H9 (cell line): ENCODE measurements at regions not wholly inside any gene's neighbourhood (a gene's known extent, or its start where the extent isn't known, plus 50 kb on each side); places are given as distances from the start of the nearest gene placed in this dataset.

Experiments
- DNase-seq: peaks from one replicate; pipeline ENCODE4 v3.0.0-alpha.2; 2017
- H2AFZ ChIP-seq: one replicate; pipeline ENCODE4 v1.6.1; 2013; ENCODE audit warnings: mild to moderate bottlenecking, low read length, control low read depth, moderate library complexity
- H2AK5ac ChIP-seq: 2 replicates; pipeline ENCODE4 v1.6.1; 2013; ENCODE audit warnings: low read length, control low read depth, mixed read lengths; ENCODE audit not compliant: insufficient read length
- H2BK120ac ChIP-seq: one replicate; pipeline ENCODE4 v1.6.1; 2013; ENCODE audit warnings: low read depth, mild to moderate bottlenecking, low read length, control low read depth, inconsistent platforms; ENCODE audit not compliant: poor library complexity, severe bottlenecking
- H2BK12ac ChIP-seq: 2 replicates; pipeline ENCODE4 v1.6.1; 2013; ENCODE audit warnings: low read length, control low read depth, mixed read lengths, low read depth; ENCODE audit not compliant: insufficient read length
- H2BK15ac ChIP-seq: 2 replicates; pipeline ENCODE4 v1.6.1; 2013; ENCODE audit warnings: low read depth, low read length, control low read depth
- H2BK20ac ChIP-seq: one replicate; pipeline ENCODE4 v1.6.1; 2013; ENCODE audit warnings: low read depth, mild to moderate bottlenecking, low read length, control low read depth, inconsistent platforms; ENCODE audit not compliant: poor library complexity, severe bottlenecking
- H2BK5ac ChIP-seq: 2 replicates; pipeline ENCODE4 v1.6.1; 2013; ENCODE audit warnings: low read length, control low read depth, mixed read lengths; ENCODE audit not compliant: insufficient read length
- H3K14ac ChIP-seq: 2 replicates; pipeline ENCODE4 v1.6.1; 2013; ENCODE audit warnings: low read length, control low read depth; ENCODE audit not compliant: insufficient read depth
- H3K18ac ChIP-seq: 2 replicates; pipeline ENCODE4 v1.6.1; 2013; ENCODE audit warnings: low read depth, mild to moderate bottlenecking, mixed read lengths, low read length, control low read depth; ENCODE audit not compliant: insufficient read length
- H3K23ac ChIP-seq: 2 replicates; pipeline ENCODE4 v1.6.1; 2013; ENCODE audit warnings: low read length, control low read depth, mixed read lengths, low read depth; ENCODE audit not compliant: insufficient read length
- H3K23me2 ChIP-seq: 2 replicates; pipeline ENCODE4 v1.6.1; 2013; ENCODE audit warnings: low read depth, mild to moderate bottlenecking, mixed read lengths, low read length, control low read depth; ENCODE audit not compliant: insufficient read length, poor library complexity, severe bottlenecking
- H3K27ac ChIP-seq: 2 replicates; pipeline ENCODE4 v1.5.1; 2013; ENCODE audit warnings: low read length, control low read depth, mixed read lengths, low read depth; ENCODE audit not compliant: insufficient read length
- H3K27me3 ChIP-seq: 2 replicates; pipeline ENCODE4 v1.6.1; 2013; ENCODE audit warnings: low read length, control low read depth, inconsistent platforms; ENCODE audit not compliant: insufficient read depth
- H3K4ac ChIP-seq: 2 replicates; pipeline ENCODE4 v1.6.1; 2013; ENCODE audit warnings: low read depth, mild to moderate bottlenecking, control low read depth, inconsistent platforms, low read length, moderate library complexity
- H3K4me1 ChIP-seq: 2 replicates; pipeline ENCODE4 v1.6.1; 2013; ENCODE audit warnings: low read length, control low read depth, inconsistent platforms; ENCODE audit not compliant: insufficient read depth
- H3K4me2 ChIP-seq: 2 replicates; pipeline ENCODE4 v1.6.1; 2013; ENCODE audit warnings: low read length, control low read depth, mixed read lengths; ENCODE audit not compliant: insufficient read length, insufficient read depth
- H3K56ac ChIP-seq: 2 replicates; pipeline ENCODE4 v1.6.1; 2013; ENCODE audit warnings: low read depth, mild to moderate bottlenecking, mixed read lengths, low read length, control low read depth; ENCODE audit not compliant: insufficient read length
- H3K79me1 ChIP-seq: 2 replicates; pipeline ENCODE4 v1.6.1; 2013; ENCODE audit warnings: low read depth, mild to moderate bottlenecking, moderate library complexity, low read length, control low read depth, inconsistent platforms; ENCODE audit not compliant: insufficient read depth, poor library complexity, severe bottlenecking
- H3K79me2 ChIP-seq: 2 replicates; pipeline ENCODE4 v1.6.1; 2013; ENCODE audit warnings: low read length, control low read depth, inconsistent platforms; ENCODE audit not compliant: insufficient read depth
- H3K9ac ChIP-seq: 2 replicates; pipeline ENCODE4 v1.6.1; 2013; ENCODE audit warnings: low read length, control low read depth, mixed read lengths; ENCODE audit not compliant: insufficient read length; ENCODE audit errors: extremely low read depth
- H3K9me3 ChIP-seq: one replicate; pipeline ENCODE4 v1.6.1; 2013; ENCODE audit warnings: low read depth, low read length, inconsistent platforms; ENCODE audit not compliant: control insufficient read depth
- H3T11ph ChIP-seq: one replicate; pipeline ENCODE4 v1.6.1; 2013; ENCODE audit warnings: mild to moderate bottlenecking, low read length, control low read depth, inconsistent platforms
- H4K20me1 ChIP-seq: one replicate; pipeline ENCODE4 v1.6.1; 2013; ENCODE audit not compliant: control insufficient read depth, insufficient read length, insufficient read depth
- H4K5ac ChIP-seq: 2 replicates; pipeline ENCODE4 v1.6.1; 2013; ENCODE audit warnings: low read depth, mild to moderate bottlenecking, mixed read lengths, low read length, control low read depth; ENCODE audit not compliant: insufficient read length
- H4K8ac ChIP-seq: replicated peaks from 2 replicates; pipeline ENCODE4 v1.6.1; 2013; ENCODE audit warnings: low read length, control low read depth, mixed read lengths, low read depth; ENCODE audit not compliant: insufficient read length
- H4K91ac ChIP-seq: 2 replicates; pipeline ENCODE4 v1.6.1; 2013; ENCODE audit warnings: low read depth, mild to moderate bottlenecking, moderate library complexity, mixed read lengths, low read length, control low read depth; ENCODE audit not compliant: insufficient read length
- H3K27ac Mint-ChIP-seq, 3 experiments: 2 replicates in 2 of 3; 3 replicates in 1 of 3; pipeline ENCODE4 v1.8.0; 2020 to 2021; ENCODE audit warnings: mixed read lengths in 3 of 3, mild to moderate bottlenecking in 1 of 3, moderate library complexity in 1 of 3
- H3K27me3 Mint-ChIP-seq: 2 replicates; pipeline ENCODE4 v1.8.0; 2021; ENCODE audit warnings: low read depth, mild to moderate bottlenecking, moderate library complexity, mixed read lengths
- H3K36me3 Mint-ChIP-seq, 3 experiments: 2 replicates in 2 of 3; 3 replicates in 1 of 3; pipeline ENCODE4 v1.8.0; 2020 to 2021; ENCODE audit warnings: low read depth in 3 of 3, mixed read lengths in 3 of 3; ENCODE audit not compliant: insufficient read depth in 1 of 3
- H3K4me1 Mint-ChIP-seq, 2 experiments: 2 replicates each; pipeline ENCODE4 v1.8.0; 2020; ENCODE audit warnings: mixed read lengths in 2 of 2
- H3K4me3 Mint-ChIP-seq, 2 experiments: 2 replicates in 1 of 2; 3 replicates in 1 of 2; pipeline ENCODE4 v1.8.0; 2020 to 2021; ENCODE audit warnings: mild to moderate bottlenecking in 2 of 2, mixed read lengths in 2 of 2, moderate library complexity in 1 of 2
- H3K9me3 Mint-ChIP-seq, 2 experiments: 2 replicates in 1 of 2; 3 replicates in 1 of 2; pipeline ENCODE4 v1.8.0; 2020; ENCODE audit warnings: mild to moderate bottlenecking in 2 of 2, mixed read lengths in 2 of 2, moderate library complexity in 1 of 2
- WGBS: extraction: QIAGEN DNeasy Blood & Tissue Kit; methylation state at CpG from one replicate; pipeline ENCODE4 v1.1.7; 2013; ENCODE audit warnings: missing lambda C conversion rate, low lambda C conversion rate, mixed read lengths; ENCODE audit not compliant: insufficient read length; ENCODE audit errors: extremely low coverage; 5-methylcytosine and 5-hydroxymethylcytosine counted together
- TF ChIP-seq, protein P1 (sequence below): fragments of 200-600 bp; sonication (generic); conservative IDR thresholded peaks from 3 replicates; pipeline ENCODE4 v1.8.0; 2021; ENCODE audit warnings: antibody characterized with exemption, mild to moderate bottlenecking

DNA sequence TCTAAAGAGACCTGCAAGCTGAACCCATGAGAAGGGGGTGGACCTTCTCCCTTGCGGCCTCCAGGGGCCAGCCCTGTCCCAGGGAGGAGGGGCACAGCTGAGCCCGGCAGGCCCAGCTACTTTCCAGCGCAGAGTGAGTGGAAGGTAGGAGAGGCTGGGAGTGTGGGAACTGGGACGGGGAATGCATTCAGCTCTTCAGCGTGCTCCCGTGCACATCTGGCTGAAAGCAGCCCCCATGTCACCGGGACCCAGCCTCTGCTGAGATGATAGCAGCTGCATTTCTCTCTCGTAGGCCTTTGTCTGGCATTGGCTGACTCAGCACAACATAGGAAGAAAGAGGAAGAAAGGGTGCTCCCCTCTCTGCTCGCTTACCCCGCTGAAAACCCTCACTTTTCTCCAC, 951.5 kb downstream of the TBC1D22A start:
- Histone ChIP-seq H4K5ac (no peak overlapping the region), H2BK15ac (no peak overlapping the region), H2BK20ac (no peak overlapping the region), H3K14ac (no peak overlapping the region), H2BK12ac (no peak overlapping the region), H3K23me2 (no peaks in the 10 kb centered on the region), H3T11ph (no peak overlapping the region), H4K91ac (no peak overlapping the region), H2AK5ac (no peak overlapping the region), H3K9me3 (no peaks in the 10 kb centered on the region), H3K27ac (no peak overlapping the region), H3K27me3 (no peaks in the 10 kb centered on the region), H3K18ac (no peak overlapping the region), H3K4me1 (no peaks in the 10 kb centered on the region; the same call in 1 of the 2 replicates), H3K4me2 (no peak overlapping the region), H3K79me2 (no peaks in the 10 kb centered on the region), H3K56ac (no peak overlapping the region), H3K79me1 (no peaks in the 10 kb centered on the region), H2BK120ac (no peak overlapping the region), H4K8ac (no peak overlapping the region), H4K20me1 (no peaks in the 10 kb centered on the region), H2AFZ (no peak overlapping the region), H3K9ac (no peak overlapping the region), H2BK5ac (no peak overlapping the region), H3K23ac (no peak overlapping the region), H3K4ac (no peak overlapping the region)
- H3K4me3 Mint-ChIP-seq, result no peak overlapping the region
- H3K36me3 Mint-ChIP-seq, result peaks cover 0 to 4% (median 0%) of the 10 kb centered on the region in 3 experiments; a peak in 3 of 7 replicates
- TF ChIP-seq, protein P1, sequence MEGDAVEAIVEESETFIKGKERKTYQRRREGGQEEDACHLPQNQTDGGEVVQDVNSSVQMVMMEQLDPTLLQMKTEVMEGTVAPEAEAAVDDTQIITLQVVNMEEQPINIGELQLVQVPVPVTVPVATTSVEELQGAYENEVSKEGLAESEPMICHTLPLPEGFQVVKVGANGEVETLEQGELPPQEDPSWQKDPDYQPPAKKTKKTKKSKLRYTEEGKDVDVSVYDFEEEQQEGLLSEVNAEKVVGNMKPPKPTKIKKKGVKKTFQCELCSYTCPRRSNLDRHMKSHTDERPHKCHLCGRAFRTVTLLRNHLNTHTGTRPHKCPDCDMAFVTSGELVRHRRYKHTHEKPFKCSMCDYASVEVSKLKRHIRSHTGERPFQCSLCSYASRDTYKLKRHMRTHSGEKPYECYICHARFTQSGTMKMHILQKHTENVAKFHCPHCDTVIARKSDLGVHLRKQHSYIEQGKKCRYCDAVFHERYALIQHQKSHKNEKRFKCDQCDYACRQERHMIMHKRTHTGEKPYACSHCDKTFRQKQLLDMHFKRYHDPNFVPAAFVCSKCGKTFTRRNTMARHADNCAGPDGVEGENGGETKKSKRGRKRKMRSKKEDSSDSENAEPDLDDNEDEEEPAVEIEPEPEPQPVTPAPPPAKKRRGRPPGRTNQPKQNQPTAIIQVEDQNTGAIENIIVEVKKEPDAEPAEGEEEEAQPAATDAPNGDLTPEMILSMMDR, result no peak
- no peak overlapping the region; a peak in 1 of 7 replicates for H3K27ac Mint-ChIP-seq
- peaks cover 10% of the 10 kb centered on the region for H3K27me3 Mint-ChIP-seq
- no CpG with 5 or more reads among the region's 10 CpGs for WGBS
- H3K9me3 Mint-ChIP-seq, result no peaks in the 10 kb centered on the region
- DNase-seq, result peak; percentile 42
- peaks cover 37 to 53% of the 10 kb centered on the region in 2 experiments for H3K4me1 Mint-ChIP-seq
